ENCODE measurements at regions not wholly inside any gene's neighbourhood (a gene's known extent, or its start where the extent isn't known, plus 50 kb on each side); places are given as distances from the start of the nearest gene placed in this dataset.

DNA sequence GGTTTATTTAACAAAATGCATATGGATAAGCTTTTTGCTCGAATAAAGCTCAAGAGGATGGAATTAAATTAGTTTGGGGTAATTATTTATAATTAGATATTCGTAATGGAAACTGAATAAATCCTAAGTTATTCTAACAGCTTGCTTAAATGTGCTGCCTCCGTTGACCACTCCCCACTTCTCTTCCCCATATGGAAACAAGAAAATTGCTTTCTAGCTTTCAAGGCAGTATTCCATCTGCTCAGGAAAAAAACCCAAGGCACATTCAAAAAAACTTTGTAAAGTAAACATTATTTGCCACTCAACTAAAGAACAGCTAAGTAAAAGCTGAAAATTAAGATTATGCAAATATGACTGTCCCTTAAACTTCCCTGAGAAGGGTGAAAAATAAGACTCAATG, 369.2 kb downstream of the HAO1 start:
- TF ChIP-seq, protein P1, sequence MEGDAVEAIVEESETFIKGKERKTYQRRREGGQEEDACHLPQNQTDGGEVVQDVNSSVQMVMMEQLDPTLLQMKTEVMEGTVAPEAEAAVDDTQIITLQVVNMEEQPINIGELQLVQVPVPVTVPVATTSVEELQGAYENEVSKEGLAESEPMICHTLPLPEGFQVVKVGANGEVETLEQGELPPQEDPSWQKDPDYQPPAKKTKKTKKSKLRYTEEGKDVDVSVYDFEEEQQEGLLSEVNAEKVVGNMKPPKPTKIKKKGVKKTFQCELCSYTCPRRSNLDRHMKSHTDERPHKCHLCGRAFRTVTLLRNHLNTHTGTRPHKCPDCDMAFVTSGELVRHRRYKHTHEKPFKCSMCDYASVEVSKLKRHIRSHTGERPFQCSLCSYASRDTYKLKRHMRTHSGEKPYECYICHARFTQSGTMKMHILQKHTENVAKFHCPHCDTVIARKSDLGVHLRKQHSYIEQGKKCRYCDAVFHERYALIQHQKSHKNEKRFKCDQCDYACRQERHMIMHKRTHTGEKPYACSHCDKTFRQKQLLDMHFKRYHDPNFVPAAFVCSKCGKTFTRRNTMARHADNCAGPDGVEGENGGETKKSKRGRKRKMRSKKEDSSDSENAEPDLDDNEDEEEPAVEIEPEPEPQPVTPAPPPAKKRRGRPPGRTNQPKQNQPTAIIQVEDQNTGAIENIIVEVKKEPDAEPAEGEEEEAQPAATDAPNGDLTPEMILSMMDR (optimal IDR thresholded peaks at IDR 0.05 in 1 of 3, IDR thresholded peaks at IDR 0.05 in 1 of 3, conservative IDR thresholded peaks at IDR 0.05 in 1 of 3; ENCODE audit: extremely low read depth in 1 of 3, insufficient read depth in 2 of 3, low read length in 3 of 3), result no peak
- TF ChIP-seq EZH2 (IDR thresholded peaks at IDR 0.05; ENCODE audit: low read length), result no peak

Measured in keratinocyte (primary cell).